Activated T-cell treated with anti-CD3 and anti-CD28 coated beads, Interleukin-2, amount 50 U/mL, for 4 hours (primary cell): ENCODE measurements at regions not wholly inside any gene's neighbourhood (a gene's known extent, or its start where the extent isn't known, plus 50 kb on each side); places are given as distances from the start of the nearest gene placed in this dataset.
"Not testable (repeated sequence)": the region's sequence is repeated elsewhere in the genome, so short reads cannot be mapped to it uniquely, and the experiment has no call there.

Source experiments
- ATAC-seq, 2 donors: fragments of 200-7000 bp; cut with Tn5 transposase; one replicate each; pipeline ENCODE4 v1.10.0; 2021
- DNase-seq: peaks from one replicate; pipeline ENCODE4 v3.0.0-alpha.2; 2020
- H3K27me3 Mint-ChIP-seq: one replicate; pipeline ENCODE4 v1.8.0; 2021; ENCODE audit warnings: low read depth, mixed read lengths
- H3K36me3 Mint-ChIP-seq: one replicate; pipeline ENCODE4 v1.8.0; 2022; ENCODE audit warnings: mixed read lengths; ENCODE audit not compliant: insufficient read depth
- H3K4me1 Mint-ChIP-seq: one replicate; pipeline ENCODE4 v1.8.0; 2021; ENCODE audit warnings: low read depth, mixed read lengths
- H3K4me3 Mint-ChIP-seq: one replicate; pipeline ENCODE4 v1.8.0; 2021; ENCODE audit warnings: mild to moderate bottlenecking, moderate library complexity, mixed read lengths
- H3K9me3 Mint-ChIP-seq: one replicate; pipeline ENCODE4 v1.8.0; 2021; ENCODE audit warnings: mixed read lengths

DNA sequence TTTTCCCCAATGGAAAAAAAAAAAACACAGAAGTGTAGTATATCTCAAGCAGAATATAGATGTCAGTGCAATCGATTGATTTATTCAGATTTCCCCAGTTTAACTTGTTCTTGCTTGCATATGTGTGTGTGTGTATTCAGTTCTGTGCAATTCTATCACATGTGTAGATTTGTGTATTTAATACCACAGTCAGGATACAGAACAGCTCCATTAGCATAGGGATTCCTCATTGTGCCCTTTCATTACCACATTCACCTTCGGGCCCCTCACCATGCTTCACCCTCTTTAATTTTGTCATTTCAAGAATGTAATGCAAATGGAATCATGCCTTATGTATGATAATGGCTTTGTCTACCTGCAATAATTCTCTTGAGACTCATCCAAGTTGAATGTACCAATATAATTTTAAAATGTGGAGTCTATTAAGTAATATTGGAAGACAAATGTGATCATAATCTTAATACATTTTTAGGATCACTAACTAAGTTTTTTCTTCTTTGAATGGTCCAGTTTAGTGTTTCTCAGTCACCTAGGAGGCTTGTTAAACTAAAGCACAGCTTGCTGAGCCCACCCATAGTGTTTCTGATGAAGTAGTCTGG is 187.9 kb downstream of the TENT5A start:
- no peaks in the 10 kb centered on the region for H3K36me3 Mint-ChIP-seq
- no peak overlapping the region for H3K4me3 Mint-ChIP-seq
- no peaks in the 10 kb centered on the region for H3K4me1 Mint-ChIP-seq
- DNase-seq: no peak
- no peak for ATAC-seq
- H3K27me3 Mint-ChIP-seq: no peaks in the 10 kb centered on the region
- peaks cover 7% of the 10 kb centered on the region for H3K9me3 Mint-ChIP-seq

DNA sequence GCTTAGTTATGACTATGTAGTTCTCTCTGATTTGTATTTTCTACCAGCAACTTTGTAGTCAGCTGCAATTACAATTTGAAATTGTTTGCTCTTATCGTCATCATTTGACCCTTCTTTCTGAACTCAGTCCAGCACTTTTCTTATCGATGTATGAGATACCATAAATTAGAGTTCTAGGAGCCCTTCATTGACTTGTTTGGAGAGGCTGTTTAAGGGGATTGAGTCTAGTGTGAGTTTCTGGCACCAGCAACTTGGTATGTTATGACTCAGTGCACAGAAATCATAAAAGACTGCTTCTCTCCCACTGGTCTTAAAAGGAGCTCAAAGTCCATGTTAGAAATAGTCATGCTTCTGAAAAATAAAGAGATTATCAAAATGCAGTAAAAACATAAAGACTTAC is 190.3 kb downstream of the TENT5A start:
- Mint-ChIP-seq H3K4me3 (no peak overlapping the region), H3K27me3 (no peaks in the 10 kb centered on the region), H3K36me3 (no peaks in the 10 kb centered on the region), H3K4me1 (no peaks in the 10 kb centered on the region), H3K9me3 (peaks cover 4% of the 10 kb centered on the region)
- ATAC-seq (no peak), DNase-seq (no peak)

DNA sequence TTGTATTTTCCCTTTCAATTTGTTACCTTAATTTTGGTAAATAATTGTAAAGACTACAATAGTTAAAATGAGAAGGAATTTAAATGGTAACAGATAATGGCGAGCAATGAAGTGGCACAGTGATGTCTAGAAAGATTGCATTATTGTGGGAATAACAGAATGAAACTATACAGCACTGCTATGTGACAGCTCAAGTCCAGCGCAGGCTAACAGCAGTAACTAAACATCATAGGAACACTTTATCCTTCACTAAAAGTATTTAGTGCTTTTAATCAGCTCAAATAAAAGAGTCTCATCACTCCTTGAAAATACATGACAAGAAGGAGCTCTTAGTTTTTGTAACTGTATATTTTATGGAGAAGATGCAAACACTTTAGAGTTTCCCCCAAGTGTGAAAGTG is 190.8 kb downstream of the TENT5A start:
- no peaks in the 10 kb centered on the region for H3K36me3 Mint-ChIP-seq
- peaks cover 4% of the 10 kb centered on the region for H3K9me3 Mint-ChIP-seq
- no peaks in the 10 kb centered on the region for H3K4me1 Mint-ChIP-seq
- ATAC-seq (no peak), DNase-seq (no peak)
- H3K4me3 Mint-ChIP-seq: no peak overlapping the region
- H3K27me3 Mint-ChIP-seq: no peaks in the 10 kb centered on the region

DNA sequence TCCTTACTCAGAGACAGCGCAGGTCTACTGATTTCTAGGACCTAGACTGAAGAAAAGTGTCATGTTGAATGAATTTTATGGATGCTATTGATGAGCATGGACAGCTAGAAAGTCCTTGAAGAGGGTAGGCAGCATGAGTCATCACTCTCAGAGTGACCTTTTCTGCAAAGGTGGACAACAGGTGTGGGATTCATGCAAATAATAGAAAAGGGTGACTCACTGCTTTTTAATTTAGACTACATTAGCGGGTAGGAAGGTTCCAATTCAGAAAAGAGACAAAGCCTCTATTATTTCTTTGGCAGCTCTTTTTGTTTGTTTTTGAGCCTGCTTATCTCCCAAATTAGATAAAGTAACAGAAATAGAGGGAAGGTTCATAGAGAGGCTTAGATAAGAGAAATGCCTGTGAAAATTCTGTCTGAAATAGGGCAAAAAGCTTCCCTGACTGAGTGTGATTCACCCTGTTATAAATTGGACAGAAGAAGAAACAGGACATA is 191.4 kb downstream of the TENT5A start:
- Mint-ChIP-seq H3K4me1 (no peaks in the 10 kb centered on the region), H3K36me3 (no peaks in the 10 kb centered on the region), H3K27me3 (no peaks in the 10 kb centered on the region), H3K9me3 (peaks cover 4% of the 10 kb centered on the region), H3K4me3 (no peak overlapping the region)
- no peak for DNase-seq
- ATAC-seq: no peak

DNA sequence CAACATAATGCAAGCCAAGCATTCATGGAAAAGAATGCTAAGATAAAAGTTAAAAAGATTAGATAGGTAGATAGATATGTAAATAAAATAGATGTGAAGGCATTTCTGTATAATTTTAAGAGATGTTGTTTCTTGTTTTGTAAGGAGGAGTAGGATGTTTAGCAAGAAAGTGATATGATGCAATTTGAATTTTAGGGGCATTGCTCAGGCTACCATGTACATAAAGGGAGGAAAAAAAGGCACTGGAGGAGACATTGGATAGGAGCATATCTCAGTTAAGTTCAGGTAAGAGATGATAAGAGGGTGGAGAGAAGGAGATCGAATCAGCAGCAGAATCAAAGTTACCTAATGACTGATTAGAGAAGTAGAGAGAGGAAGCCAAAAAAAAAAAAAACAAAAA is 194.7 kb downstream of the TENT5A start:
- DNase-seq (no peak), ATAC-seq (no peak)
- Mint-ChIP-seq H3K4me1 (no peaks in the 10 kb centered on the region), H3K36me3 (no peaks in the 10 kb centered on the region), H3K27me3 (no peaks in the 10 kb centered on the region), H3K4me3 (no peak overlapping the region), H3K9me3 (peaks cover 4% of the 10 kb centered on the region)

DNA sequence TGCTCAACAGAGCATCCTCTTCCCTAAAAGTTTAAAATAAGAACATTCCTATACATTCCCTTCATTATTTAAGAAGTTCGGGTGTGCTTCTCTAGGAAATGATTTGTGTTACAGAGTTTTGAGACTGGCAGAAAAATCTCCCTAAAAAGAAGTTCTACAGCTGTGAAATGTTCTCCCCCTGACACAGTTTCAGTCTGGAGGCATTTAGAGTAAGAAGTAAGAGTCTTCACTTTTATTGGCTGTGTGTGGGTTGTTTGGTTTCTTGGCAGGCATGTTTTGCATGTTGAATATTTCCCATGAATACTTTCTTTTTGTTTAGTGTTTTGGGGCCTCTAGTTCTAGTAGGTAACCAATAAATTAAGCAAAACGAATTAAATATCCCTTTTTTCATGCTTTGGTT is 195.9 kb downstream of the TENT5A start:
- Mint-ChIP-seq H3K9me3 (peaks cover 8% of the 10 kb centered on the region), H3K4me1 (no peaks in the 10 kb centered on the region)

DNA sequence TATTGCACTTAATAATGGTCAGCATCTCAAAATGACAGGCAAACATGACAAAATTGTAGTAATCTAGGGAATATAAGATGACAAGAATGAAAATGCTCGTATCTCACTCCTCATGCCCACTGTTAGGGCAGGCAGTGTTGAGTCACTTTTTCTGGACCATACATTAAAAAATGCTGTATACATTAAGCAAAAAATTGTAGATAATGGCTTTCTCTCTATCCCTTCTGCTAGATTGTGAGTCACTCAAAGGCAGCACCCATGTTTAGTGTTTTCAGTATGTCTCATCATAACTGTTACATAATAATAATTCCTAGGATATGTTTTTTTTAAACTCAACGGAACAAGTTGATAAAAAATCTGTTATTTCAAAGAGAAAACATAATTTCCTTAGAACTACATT is 199.3 kb downstream of the TENT5A start:
- Mint-ChIP-seq H3K36me3 (no peaks in the 10 kb centered on the region), H3K9me3 (peaks cover 5% of the 10 kb centered on the region), H3K4me1 (no peaks in the 10 kb centered on the region), H3K27me3 (no peaks in the 10 kb centered on the region), H3K4me3 (no peak overlapping the region)
- ATAC-seq (no peak), DNase-seq (no peak)

More for the DNA sequence above, 195.9 kb downstream of the TENT5A start:
- Mint-ChIP-seq H3K4me3 (no peak overlapping the region), H3K36me3 (no peaks in the 10 kb centered on the region), H3K27me3 (no peaks in the 10 kb centered on the region)
- ATAC-seq: no peak
- no peak for DNase-seq

DNA sequence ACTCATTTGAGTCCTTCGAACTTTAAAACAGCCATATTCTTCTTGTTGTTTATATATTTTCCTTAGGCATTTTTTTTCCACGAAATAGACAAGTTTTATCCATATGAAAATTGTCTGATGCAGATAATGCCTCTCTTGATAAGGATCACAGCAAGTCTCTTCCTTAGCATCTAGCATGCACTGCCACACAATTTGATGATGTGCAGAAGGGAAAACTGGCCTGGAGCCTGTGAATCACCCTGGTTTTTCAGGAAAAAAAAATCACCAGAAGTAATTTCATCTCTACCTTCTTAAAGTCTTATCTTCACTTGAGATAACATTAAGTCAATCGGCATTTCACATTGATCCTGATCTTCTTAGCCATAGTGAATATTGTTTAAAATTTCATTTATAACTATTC is 199.8 kb downstream of the TENT5A start:
- no peak for ATAC-seq
- no peaks in the 10 kb centered on the region for H3K36me3 Mint-ChIP-seq
- peaks cover 7% of the 10 kb centered on the region for H3K9me3 Mint-ChIP-seq
- no peaks in the 10 kb centered on the region for H3K27me3 Mint-ChIP-seq
- DNase-seq: no peak
- H3K4me3 Mint-ChIP-seq: no peak overlapping the region
- H3K4me1 Mint-ChIP-seq: no peaks in the 10 kb centered on the region

DNA sequence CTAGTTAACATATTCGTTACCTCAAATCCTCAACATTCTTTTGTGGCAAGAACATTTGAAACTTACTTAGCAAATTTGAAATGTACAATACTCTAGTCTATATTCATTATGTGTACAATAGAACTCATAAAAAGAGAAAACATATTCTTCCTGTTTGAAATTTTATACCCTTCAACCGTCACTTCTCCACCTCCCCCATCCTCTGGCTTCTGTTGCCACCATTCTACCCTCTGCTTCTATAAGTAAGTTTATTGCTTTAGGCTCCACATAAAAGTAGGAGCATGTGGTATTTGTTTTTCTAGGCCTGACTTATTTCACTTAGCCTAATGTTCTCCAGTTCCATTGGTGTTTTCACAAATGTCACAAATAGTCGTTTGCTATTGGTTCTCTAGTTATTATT is 205.3 kb downstream of the TENT5A start:
- H3K9me3 Mint-ChIP-seq: peaks cover 19% of the 10 kb centered on the region
- no peak for DNase-seq
- no peaks in the 10 kb centered on the region for H3K27me3 Mint-ChIP-seq
- H3K36me3 Mint-ChIP-seq: no peaks in the 10 kb centered on the region
- H3K4me3 Mint-ChIP-seq: no peak overlapping the region
- no peaks in the 10 kb centered on the region for H3K4me1 Mint-ChIP-seq
- no peak for ATAC-seq

DNA sequence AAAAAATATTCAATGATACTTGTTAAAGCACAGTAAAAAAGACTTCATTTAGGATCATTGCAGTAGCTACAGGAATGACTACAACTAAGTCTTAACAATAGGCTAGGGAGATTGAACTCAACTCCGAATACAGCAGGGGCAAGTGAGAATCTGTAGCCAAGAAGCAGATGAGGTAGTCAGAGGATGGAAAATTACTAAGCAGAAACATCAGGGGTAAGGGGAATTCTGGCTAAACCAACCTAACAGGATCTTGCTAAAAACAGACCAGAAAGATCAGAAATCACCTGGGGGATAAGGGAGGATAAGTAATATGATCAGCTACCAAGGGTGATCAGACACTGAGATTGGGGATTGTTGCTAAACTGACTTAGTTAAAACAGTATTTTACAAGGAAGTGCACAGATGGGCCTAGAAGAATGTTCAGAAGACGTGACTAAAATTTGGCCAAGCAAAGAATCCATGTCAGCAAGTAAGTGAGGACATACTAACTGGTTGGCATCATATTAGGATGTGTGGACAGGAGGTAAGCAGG is 217.5 kb downstream of the TENT5A start:
- no peak for DNase-seq
- Mint-ChIP-seq H3K4me3 (no peak overlapping the region), H3K9me3 (peaks cover 12% of the 10 kb centered on the region), H3K36me3 (no peaks in the 10 kb centered on the region), H3K27me3 (no peaks in the 10 kb centered on the region), H3K4me1 (no peaks in the 10 kb centered on the region)
- ATAC-seq: no peak

DNA sequence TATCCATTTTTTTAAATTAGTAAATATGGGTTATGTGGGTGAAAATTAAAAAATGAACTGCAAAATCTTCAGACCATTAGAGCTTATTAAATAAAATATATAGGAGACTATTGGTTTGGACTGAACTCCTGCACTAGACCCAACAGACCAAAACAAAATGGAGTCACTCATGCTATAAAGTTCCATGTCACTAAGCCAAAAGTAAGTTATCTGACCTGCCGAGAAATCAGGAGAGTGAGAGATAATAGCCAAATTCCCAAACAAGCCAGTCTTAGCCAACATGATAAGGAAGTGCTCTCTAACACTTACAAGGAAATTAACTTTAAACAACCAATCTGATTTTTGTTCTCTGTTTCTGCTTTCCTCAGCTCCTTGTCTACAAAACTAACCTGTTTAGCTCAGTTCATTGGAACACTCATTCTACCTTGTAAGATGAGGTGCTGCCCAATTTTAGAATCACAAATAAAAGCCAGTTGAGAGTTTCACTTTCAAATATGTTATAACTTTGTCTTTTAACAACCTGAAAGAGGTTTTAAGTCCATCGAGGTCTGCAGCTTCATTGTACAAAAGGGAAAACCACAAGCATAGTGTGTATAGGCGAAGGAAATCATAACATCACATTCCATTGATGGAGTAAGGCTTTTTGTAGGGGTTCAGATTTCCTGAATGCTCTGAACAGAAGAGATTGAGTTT is 220.5 kb downstream of the TENT5A start:
- ATAC-seq: no peak
- H3K4me3 Mint-ChIP-seq: no peak overlapping the region
- no peaks in the 10 kb centered on the region for H3K36me3 Mint-ChIP-seq

DNA sequence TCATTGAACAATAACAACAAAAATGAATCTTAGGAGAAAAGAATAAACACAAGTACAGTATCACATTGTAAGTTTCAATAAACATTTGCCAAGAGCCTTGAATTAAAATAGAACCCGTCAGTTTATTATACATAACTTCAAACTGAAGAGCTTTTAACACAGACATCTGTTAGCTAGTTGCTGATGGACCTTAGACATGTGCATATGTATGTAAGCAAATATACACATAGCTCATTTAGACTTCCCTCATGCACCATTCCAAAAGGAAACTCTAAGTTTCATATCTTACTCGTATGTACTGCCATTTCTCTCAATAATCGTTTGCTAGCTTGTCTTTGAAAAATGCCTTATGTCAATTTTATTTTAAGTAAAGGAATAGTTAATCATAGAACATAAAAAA is 235.0 kb downstream of the TENT5A start:
- Mint-ChIP-seq H3K27me3 (no peaks in the 10 kb centered on the region), H3K36me3 (no peaks in the 10 kb centered on the region)
- DNase-seq: no peak

More for the DNA sequence above, 220.5 kb downstream of the TENT5A start:
- Mint-ChIP-seq H3K27me3 (no peaks in the 10 kb centered on the region), H3K9me3 (peaks cover 10% of the 10 kb centered on the region), H3K4me1 (no peaks in the 10 kb centered on the region)
- no peak for DNase-seq

DNA sequence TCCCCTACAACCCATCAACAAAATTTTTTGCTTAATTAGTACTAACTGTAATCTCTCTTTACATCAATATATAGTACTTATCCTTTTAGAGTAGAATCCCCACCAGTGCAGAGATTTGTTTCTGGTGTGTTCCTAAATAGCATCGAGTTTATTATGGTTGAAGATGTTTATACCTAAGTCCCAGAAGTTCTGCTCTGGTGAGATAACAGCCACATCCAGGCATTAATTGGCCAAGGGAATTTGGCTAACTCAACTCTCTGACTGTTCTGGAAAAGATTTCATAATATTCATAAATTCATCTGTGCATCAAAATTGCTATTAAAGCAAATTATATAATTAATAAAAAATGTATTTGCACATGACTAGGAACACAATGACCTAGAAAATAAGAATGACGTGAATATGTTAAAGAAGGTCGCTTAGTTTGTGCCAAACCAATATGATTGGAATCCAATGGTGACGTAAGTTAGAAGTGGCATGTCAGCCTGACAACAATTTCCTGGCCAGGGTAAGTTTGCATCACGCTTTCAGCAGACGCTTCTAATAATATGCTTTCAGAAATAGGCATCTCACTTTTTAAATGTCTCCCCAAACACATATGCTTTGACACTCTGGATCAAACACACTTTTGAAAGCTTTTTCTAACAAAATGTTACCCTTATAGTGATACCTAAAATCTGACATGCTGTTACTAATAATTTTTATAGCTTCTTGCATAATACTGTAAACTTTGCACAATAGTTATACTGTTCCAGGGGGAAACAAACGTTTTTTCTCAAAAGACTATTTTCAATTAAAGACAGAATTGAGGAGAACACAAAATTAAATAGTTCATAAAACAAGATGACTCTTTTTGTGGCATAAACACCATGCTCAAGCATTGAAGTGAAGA is 236.7 kb downstream of the TENT5A start:
- H3K27me3 Mint-ChIP-seq: no peaks in the 10 kb centered on the region
- ATAC-seq (no peak), DNase-seq (no peak)

More for the DNA sequence above, 235.0 kb downstream of the TENT5A start:
- H3K4me3 Mint-ChIP-seq: no peak overlapping the region
- ATAC-seq: no peak
- no peaks in the 10 kb centered on the region for H3K4me1 Mint-ChIP-seq
- no peaks in the 10 kb centered on the region for H3K9me3 Mint-ChIP-seq

DNA sequence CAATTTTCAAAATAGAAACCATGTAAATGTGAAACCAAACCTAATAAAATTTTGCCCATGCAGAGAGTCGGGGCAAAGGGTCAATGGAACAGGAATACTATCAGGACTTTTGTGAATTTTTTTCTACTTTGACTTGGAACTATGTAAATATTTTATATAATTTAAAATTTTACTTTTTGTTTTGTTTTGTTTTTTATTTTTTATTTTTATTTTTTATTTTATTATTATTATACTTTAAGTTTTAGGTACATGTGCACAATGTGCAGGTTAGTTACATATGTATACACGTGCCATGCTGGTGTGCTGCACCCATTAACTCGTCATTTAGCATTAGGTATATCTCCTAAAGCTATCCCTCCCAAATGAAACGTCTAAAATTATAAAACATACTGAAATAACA is 238.3 kb downstream of the TENT5A start:
- not testable (repeated sequence) for H3K36me3 Mint-ChIP-seq, H3K4me1 Mint-ChIP-seq, DNase-seq, H3K4me3 Mint-ChIP-seq, H3K9me3 Mint-ChIP-seq, H3K27me3 Mint-ChIP-seq, ATAC-seq

More for the DNA sequence above, 236.7 kb downstream of the TENT5A start:
- H3K4me1 Mint-ChIP-seq: no peaks in the 10 kb centered on the region
- no peak overlapping the region for H3K4me3 Mint-ChIP-seq
- H3K9me3 Mint-ChIP-seq: no peaks in the 10 kb centered on the region
- no peaks in the 10 kb centered on the region for H3K36me3 Mint-ChIP-seq
